T-helper 2 cell treated with Interferon-gamma antibody and Interleukin-4, amounts not matched to agents 100 ng/mL and 5 ng/mL, for 36 hours (primary cell): ENCODE measurements at regions not wholly inside any gene's neighbourhood (a gene's known extent, or its start where the extent isn't known, plus 50 kb on each side); places are given as distances from the start of the nearest gene placed in this dataset.
"Not testable (repeated sequence)": the region's sequence is repeated elsewhere in the genome, so short reads cannot be mapped to it uniquely, and the experiment has no call there.

Source experiments
- intact Hi-C: fragments of 100-400 bp; cut with micrococcal nuclease; formaldehyde crosslinking; loops from one replicate; pipeline ENCODE4 v1.15.1; 2023

- intact Hi-C loops = no loop called here
Measured at GRCh38 chr5:45057564-45057963, 248.8 kb downstream of the MRPS30 start.

GRCh38 chr5:45060724-45061123 lies 252.0 kb downstream of the MRPS30 start:
- intact Hi-C loops = no loop called here

DNA sequence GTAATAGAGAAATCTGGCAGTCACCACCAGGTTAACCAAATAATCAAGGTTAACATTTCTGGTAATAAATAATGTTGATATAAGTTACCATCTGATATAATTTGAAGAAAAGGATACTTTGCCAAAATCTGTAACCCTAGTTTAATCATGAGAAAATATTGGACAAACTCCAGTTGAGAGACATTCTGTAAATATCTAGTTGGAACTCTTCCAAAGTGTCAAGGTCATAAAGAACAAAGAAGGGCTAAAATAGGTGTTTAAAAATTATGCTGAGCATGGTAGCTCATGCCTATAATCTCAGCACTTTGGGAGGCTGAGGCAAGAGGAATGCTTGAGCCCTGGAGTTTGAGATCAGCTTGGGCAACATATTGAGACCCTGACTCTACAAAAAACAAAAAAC lies 253.3 kb downstream of the MRPS30 start:
- intact Hi-C loops = no loop called here

DNA sequence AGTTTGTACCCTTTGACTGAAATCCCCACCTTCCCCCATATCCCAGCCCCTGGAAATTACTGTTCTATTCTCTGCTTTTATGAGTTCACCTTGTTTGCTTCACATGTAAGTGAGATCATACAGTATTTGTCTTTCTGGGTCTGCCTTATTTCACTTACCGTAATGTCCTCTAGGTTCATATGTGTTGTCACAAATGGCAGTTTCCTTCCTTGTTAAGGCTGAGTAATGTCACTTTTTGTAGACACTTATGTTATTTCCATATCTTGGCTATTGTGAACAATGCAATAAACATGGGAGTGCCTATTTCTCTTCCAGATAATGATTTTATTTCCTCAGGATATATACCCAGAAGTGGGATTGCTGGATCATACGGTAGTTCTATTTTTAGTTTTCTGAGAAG lies 272.3 kb downstream of the MRPS30 start:
- intact Hi-C loops = no loop called here

DNA sequence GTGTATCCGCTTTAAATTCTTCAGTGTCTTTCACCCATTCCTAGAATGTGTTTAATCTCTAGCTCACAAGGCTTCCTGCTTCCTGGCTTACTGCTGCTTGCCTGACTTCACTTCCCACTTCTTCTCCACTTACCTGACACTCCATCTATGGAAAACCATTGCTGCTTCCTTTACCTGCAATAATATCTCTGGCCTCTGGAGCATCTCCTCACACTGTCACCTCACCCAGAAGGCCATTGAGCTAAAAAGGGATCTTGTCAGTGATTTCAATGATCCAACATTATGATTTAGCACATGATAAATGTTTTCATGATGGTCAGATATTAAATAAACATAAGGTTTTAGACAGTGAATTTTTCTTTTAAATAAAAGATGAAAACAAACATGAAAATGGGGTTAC lies 281.1 kb downstream of the MRPS30 start:
- intact Hi-C loops = no loop called here

DNA sequence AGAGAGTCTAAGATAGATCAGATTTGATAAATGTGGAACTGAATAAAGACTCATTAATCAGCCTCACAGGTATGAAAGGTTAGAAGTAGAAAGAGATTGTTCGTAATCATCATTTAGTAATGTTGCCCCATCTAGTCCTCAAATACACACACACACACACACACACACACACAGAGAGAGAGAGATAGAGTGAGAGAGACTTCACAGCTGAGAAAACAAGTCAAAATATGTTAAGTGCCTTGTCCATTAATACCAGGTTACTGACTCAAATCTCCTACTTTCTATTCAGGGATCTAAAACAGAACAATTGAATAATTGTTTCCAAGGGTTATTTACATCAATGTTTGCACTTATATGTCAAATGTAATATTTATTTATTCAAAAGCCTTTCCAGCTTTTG lies 284.6 kb downstream of the MRPS30 start:
- intact Hi-C loops = no loop called here

DNA sequence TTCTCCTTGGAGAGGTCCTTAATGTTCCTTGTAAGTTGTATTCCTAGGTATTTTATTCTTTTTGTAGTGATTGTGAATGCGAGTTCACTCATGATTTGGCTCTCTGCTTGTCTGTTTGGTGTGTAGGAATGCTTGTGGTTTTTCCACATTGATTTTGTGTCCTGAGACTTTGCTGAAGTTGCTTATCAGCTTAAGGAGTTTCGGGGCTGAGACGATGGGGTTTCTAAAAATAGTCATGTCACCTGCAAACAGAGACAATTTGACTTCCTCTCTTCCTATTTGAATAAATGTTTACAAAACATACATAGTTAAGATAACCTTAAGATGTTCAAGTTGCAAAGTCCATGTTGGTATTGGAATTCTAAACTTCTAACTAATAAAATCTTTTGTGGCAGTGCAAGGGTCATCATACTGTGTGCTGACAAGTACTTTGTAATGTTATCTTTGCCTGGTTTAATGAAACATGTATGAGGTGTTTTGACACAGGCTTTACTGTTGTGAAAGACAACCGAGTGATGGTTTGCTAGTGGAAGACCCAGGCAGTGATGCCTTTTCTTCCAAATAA lies 286.2 kb downstream of the MRPS30 start:
- intact Hi-C loops = no loop called here

GRCh38 chr5:45098483-45098882 lies 289.7 kb downstream of the MRPS30 start:
- intact Hi-C loops = no loop called here

- intact Hi-C loops = no loop called here
Measured at GRCh38 chr5:45101146-45101545, 292.4 kb downstream of the MRPS30 start.

DNA sequence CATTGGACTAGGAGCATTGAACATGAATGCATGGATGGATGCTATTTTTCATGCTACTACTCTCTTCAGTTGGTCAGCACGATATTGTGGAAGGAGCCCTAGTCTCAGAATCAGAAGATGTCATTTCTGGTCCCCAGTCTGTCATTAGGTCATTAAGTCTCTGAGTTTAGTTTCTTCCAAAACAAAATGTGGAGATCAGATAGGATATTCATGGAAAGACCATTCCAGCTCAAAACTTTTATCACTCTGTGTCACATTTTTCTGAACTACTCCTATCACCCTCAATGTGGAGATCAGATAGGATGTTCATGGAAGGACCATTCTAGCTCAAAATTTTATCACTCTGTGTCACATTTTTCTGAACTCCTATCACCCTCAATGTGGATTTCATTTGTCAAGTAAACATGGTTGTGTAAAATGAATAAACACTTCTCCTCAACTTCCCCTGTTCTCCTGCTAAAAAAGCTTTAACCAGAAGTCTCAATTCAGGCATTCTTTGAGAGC lies 296.8 kb downstream of the MRPS30 start:
- intact Hi-C loops = no loop called here

GRCh38 chr5:45109062-45109461 lies 300.3 kb downstream of the MRPS30 start:
- intact Hi-C loops = no loop called here

GRCh38 chr5:45109636-45110035 lies 300.9 kb downstream of the MRPS30 start:
- intact Hi-C loops = no loop called here

DNA sequence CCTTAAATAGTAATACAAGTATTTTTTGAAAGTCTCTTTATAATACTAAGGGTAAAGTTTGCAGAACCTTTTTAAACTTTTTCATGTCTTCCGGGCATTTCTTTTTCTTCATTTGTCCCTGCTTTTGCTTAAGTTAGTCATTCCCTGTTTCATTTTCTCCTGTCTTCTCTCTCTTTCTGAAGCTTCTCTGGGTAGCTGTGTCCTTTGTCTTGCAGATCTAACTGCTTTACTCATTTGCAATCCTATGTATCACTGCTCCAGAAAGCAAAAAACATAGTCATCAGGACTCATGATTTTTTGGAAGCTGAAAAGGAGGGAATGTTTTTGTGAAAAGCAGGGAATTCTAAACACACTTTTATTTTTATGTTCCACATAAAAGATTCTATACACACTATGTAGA lies 301.7 kb downstream of the MRPS30 start:
- intact Hi-C loops = no loop called here

- intact Hi-C loops = no loop called here
Measured at GRCh38 chr5:45113726-45114125, 305.0 kb downstream of the MRPS30 start.

DNA sequence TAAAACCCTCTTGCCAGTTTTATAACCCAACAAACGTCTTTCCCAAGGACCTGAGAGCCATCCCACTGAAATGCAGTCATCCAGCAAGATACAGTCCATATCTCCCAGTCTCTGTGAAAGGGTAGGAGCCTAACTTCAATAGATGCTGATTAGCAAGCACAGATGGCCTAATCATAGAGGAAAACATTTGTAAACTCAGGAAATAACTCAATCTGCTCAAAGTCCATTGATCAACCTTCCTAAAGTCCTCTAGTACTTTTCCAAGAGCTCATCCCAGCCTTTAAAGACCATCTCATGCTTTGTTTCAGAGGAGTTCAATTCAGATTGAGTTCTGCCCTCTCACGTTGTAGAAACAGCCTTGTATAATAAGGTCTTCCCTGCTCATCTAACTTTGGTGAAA lies 324.2 kb downstream of the MRPS30 start:
- intact Hi-C loops = no loop called here

GRCh38 chr5:45162974-45163373 lies 354.2 kb downstream of the MRPS30 start:
- intact Hi-C loops = no loop called here

GRCh38 chr5:45171563-45171962 lies 362.8 kb downstream of the MRPS30 start:
- intact Hi-C loops = no loop called here

GRCh38 chr5:45172634-45173033 lies 363.9 kb downstream of the MRPS30 start:
- intact Hi-C loops = not testable (repeated sequence)

- intact Hi-C loops = no loop called here
Measured at GRCh38 chr5:45179686-45180085, 370.9 kb downstream of the MRPS30 start.

DNA sequence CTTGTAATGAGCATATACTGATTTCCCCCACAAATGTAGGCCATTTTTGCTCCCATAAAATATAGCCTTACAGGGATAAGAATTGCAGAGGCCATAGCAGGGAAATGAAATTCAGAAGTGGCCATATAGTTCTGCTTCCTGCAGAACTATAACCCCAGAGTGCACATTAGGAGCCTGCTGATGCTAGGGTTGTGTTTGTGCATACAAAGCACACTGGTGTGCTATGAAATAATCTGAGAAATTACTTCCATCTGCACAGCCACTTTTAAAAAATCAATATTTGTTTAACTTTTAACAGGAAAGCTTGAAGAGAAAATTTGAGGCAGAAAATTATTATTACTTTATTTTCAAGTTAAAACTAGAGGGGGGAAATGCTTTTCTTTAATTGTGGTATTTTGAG lies 380.3 kb downstream of the MRPS30 start:
- intact Hi-C loops = no loop called here

DNA sequence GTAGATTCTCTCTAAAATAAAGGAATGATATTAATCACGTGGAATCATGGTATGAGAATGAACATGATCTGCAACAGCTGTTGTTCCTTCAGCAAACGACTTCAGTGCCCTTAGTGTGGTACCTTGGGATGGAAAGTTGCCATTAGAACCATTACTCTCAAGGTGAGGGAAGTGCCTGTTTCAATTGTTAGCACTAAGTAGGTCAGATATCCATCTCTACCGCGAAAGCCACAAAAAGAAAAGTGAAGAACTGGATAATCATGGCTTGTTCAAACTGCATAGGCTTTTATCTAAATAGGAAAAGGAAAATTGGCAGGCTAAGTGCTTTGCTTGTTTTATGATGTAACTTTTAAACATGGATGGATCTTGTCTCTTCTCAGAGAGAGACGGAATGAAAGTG lies 380.7 kb downstream of the MRPS30 start:
- intact Hi-C loops = no loop called here

DNA sequence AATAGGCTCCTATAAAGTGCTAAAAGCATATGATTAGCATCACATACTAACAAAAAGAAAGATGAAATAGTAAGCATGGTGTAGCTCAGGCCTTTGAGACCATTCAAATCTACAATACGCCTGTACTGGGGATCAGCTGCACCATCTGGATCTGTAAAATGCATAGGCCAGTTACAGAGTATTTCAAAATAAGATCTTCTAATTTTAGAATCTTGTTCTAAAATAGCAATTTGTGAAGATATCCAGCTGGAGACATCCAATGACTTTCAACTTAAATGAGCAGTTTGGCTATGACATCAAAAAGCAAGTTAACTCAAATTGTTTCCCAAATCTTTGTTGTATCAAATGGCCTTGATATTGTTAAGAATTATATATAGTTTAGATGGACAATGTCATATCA lies 386.3 kb downstream of the MRPS30 start:
- intact Hi-C loops = no loop called here
